ENCODE measurements at regions not wholly inside any gene's neighbourhood (a gene's known extent, or its start where the extent isn't known, plus 50 kb on each side); places are given as distances from the start of the nearest gene placed in this dataset.

DNA sequence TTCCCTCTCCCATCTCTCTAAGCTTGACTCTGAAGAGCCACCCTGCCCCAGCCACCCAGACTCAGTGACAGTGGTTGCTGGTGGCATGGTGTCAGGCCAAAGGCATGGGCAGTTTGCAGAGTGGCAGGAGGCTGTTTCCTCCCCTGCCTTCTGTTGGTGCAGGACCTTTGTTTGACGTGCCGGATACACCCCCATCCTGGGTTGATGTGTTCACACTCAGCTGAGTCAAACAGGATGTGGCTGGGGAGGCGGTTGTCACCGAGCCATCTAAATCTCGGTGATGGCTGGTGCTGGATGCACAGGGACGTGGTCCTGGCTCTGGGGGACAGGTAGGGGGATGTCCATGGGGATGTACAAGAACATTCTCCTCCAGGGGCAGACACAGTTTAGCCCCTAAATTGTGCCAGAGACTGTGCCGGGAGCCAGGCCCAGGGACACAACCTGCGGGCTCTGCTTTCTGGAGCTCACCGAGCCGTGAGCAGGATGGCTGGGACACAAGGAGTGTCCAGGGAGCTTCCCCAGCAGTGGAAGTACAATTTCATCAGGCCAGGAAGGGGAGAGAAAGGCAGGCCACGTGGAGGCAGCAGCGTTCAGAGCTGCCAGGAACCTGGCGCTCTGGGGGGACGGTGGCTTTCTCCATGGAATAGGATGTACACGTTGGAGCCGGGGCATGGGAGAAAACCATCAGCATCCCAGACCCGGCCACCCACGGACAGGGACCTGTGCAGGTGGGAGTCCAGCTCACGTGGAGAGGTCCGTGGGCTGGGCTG, 264.2 kb downstream of the SEC14L1 start:
- Mint-ChIP-seq H3K27me3 (no peaks in the 10 kb centered on the region), H3K4me1 (peaks cover 94% of the 10 kb centered on the region), H3K36me3 (ENCODE audit: insufficient read depth) (peaks cover 23% of the 10 kb centered on the region), H3K4me3 (peak overlapping the region; percentile 89), H3K27ac (ENCODE audit: low read depth) (peak overlapping the region; percentile 98), H3K9me3 (no peaks in the 10 kb centered on the region)
- peak; percentile 80 for ATAC-seq (replicated peaks; ENCODE audit: extremely low read depth, poor library complexity, severe bottlenecking)
- DNase-seq (ENCODE audit: low spot score in 2 of 2), result peak; percentile 65 to 78

DNA sequence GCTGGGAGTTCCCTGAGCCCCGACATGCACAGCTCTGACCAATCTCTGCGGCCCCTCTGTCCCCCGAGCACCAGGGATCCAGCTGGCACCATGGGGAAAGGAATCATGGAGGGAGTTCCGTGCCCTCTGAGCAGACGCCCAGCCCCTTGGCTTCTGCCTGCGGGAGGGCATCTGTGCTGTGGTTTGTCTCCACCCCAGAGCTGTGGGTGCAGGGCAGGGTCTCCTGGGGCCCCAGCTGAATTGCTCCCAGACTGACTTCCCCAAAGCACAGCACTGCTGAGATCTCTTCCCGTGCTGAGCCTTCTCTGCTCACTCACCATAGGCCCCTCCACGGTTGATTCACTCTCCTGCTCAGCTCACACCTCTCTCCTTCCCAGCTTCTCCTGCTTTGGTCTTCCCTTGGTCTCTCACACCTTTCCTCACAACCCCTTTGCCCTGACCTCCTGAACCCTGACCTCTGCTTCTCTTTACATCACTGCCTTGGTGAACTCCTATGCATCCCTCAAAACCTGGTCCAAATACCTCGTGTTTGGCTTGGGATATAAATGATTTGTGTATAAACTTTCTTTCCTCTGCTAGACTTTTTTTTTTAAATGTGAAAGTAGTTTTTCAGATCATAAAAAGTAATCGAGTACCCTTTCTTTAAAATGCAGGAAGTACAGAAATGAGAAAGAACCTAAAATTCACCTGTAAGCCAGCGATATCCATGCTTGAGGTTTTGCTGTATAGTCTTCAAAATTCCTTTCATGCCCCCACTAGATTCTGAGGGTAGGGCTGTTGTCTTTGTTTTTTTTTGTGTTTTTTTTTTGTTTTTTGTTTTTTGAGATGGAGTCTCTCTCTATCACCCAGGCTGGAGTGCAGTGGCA, 265.3 kb downstream of the SEC14L1 start:
- H3K9me3 Mint-ChIP-seq, result no peaks in the 10 kb centered on the region
- peak overlapping the region; percentile 89 for H3K4me3 Mint-ChIP-seq
- peaks cover 18% of the 10 kb centered on the region for H3K36me3 Mint-ChIP-seq (ENCODE audit: insufficient read depth)
- ATAC-seq (replicated peaks; ENCODE audit: extremely low read depth, poor library complexity, severe bottlenecking) (no peak), DNase-seq (ENCODE audit: low spot score in 2 of 2) (no peak)
- H3K27ac Mint-ChIP-seq (ENCODE audit: low read depth), result peak overlapping the region; percentile 98
- no peaks in the 10 kb centered on the region for H3K27me3 Mint-ChIP-seq
- peaks cover 94% of the 10 kb centered on the region for H3K4me1 Mint-ChIP-seq

DNA sequence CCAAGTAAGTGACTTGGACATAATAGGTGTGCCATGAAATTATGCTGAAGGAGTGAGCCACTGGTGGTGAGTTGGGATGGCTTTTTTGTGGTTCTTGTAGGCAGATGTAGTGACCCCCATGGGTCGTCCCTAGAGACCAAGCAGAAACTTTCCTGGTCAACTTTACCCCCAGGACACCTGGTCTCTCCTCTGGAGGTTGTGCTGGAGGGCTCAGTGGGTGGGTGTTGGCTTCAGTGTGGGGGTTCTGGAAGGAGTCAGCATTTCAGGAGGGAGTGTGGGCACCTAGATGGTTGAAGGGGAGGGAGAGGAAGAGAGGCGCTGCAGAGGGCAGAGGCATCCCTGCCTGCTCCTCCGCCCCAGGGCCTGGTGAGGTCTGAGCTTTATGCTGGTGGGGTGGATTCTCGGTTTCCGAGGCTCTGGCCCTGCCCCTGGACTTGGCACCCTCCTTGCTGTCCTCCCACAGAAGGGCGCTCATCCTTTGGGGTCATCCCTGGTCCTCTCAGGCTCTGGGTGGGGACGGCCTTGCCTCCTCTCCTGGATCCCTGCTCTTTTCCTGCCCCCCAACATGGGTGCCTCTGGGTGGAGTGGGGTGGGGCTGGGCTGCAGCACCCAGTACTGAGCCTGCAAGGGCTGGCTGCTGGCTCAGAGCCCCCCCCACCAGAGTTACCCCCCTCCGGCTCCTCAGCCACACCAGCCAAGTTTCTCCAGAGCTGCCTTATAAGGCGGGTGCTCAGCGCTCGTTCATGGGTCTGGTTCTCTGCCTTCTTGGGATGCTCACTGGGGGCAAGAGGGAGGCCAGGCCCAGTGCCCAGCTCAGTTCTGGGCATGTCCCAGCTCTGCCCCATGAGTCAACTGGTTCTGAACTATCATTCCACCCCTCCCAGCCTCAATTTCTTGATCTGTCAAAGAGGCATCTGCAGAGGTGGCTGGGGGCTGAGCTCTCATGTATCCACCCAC, 266.8 kb downstream of the SEC14L1 start:
- Mint-ChIP-seq H3K9me3 (no peaks in the 10 kb centered on the region), H3K36me3 (ENCODE audit: insufficient read depth) (peaks cover 12% of the 10 kb centered on the region), H3K4me3 (peak overlapping the region; percentile 89), H3K27ac (ENCODE audit: low read depth) (peak overlapping the region; percentile 98), H3K27me3 (no peaks in the 10 kb centered on the region), H3K4me1 (peaks cover 91% of the 10 kb centered on the region)
- no peak for DNase-seq (ENCODE audit: low spot score in 2 of 2)
- ATAC-seq (replicated peaks; ENCODE audit: extremely low read depth, poor library complexity, severe bottlenecking), result no peak

DNA sequence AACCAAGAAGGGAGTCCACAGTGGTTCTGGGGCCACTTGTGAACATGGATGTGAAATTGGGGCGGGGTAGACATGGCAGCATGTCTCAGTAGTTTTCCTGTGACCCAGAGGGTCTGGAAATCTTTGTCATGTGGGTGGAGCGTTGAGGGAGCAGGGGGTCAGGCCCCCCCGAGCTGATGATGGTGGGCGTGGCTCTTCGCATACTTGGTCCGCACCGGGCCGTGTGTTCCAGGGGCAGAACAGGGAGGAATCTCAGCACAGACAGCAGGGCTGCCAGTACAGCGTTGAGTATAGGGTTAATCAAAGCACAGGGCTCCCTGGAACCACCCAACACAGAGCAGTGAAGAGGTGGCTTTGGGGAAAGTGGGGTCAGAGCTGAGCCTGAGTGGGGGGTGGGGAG, 267.5 kb downstream of the SEC14L1 start:
- no peaks in the 10 kb centered on the region for H3K27me3 Mint-ChIP-seq
- peak overlapping the region; percentile 89 for H3K4me3 Mint-ChIP-seq

DNA sequence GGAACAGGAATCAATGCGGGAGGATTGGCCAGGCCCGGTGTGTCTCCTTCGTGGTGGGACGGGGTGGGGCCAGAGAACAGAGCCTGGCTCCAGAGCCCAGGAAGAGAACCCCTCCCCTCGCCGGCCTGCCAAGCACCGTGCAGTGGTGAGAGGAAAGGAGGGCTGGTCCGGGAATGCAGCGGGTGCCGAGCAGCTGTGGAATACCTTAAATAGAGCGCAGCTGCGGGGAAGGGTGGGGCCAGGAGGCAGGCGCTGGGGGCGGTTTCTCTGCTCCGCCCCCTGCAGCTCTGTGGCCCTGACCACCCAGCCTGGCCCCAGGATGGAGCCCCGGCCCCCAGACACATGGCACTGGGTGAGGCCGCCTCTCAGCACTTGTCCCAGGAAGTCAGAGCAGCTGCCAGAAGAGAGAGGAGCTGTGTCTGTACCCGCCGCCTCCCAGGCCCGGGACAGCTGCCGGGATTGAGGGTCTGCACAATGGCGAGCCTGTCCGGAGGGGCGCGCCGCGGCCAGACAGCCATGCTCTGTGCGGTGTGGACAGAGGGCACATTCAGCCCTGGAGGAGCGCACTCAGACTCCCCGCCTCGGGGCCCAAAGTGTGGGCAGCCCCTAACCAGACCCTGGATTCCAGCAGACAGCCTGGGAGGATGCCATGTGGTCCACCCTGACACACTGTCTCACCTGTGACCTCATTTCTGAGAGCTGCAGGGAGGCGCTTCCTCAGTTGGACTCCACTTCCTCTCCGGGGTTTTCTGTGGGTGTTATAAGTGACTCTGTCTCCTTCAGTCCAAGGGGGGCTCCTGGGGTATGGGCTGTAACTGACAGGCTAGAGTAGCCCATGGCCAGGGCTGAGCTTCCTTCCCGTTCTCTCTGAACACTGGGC, 268.8 kb downstream of the SEC14L1 start:
- no peaks in the 10 kb centered on the region for H3K27me3 Mint-ChIP-seq
- peak in 1 of 2 donors; percentile 56 for DNase-seq (ENCODE audit: low spot score in 2 of 2)
- peak overlapping the region; percentile 60 for H3K4me3 Mint-ChIP-seq
- peaks cover 14% of the 10 kb centered on the region for H3K36me3 Mint-ChIP-seq (ENCODE audit: insufficient read depth)
- ATAC-seq (replicated peaks; ENCODE audit: extremely low read depth, poor library complexity, severe bottlenecking), result peak; percentile 83
- peaks cover 82% of the 10 kb centered on the region for H3K4me1 Mint-ChIP-seq
- H3K27ac Mint-ChIP-seq (ENCODE audit: low read depth), result peak overlapping the region; percentile 83
- no peaks in the 10 kb centered on the region for H3K9me3 Mint-ChIP-seq

More for the DNA sequence above, 267.5 kb downstream of the SEC14L1 start:
- Mint-ChIP-seq H3K9me3 (no peaks in the 10 kb centered on the region), H3K36me3 (ENCODE audit: insufficient read depth) (peaks cover 12% of the 10 kb centered on the region), H3K4me1 (peaks cover 91% of the 10 kb centered on the region), H3K27ac (ENCODE audit: low read depth) (peak overlapping the region; percentile 98)
- ATAC-seq (replicated peaks; ENCODE audit: extremely low read depth, poor library complexity, severe bottlenecking) (no peak), DNase-seq (ENCODE audit: low spot score in 2 of 2) (no peak)

DNA sequence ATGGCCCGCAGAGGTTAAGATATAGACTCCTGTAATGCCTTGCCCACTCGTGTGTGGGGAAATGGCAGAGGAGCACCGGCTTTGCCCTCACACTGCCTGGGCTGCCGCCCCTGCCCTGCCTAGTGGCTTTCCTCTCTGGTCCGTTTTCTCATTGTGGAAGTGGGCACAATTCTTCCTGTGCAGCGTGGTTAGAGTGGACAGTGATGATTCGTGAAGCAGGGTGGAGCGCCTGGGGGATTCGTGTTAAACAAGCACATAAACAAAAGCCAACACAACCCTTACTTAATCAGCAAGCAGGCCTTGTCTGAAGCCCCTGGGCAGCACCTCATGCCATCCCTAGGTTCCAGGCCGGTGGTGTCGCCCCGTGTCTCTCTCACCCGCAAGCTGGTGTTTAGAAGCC, 269.7 kb downstream of the SEC14L1 start:
- Mint-ChIP-seq H3K27me3 (no peaks in the 10 kb centered on the region), H3K27ac (ENCODE audit: low read depth) (peak overlapping the region; percentile 83), H3K4me1 (peaks cover 73% of the 10 kb centered on the region), H3K4me3 (peak overlapping the region; percentile 60), H3K36me3 (ENCODE audit: insufficient read depth) (peaks cover 13% of the 10 kb centered on the region), H3K9me3 (no peaks in the 10 kb centered on the region)
- DNase-seq (ENCODE audit: low spot score in 2 of 2) (no peak), ATAC-seq (replicated peaks; ENCODE audit: extremely low read depth, poor library complexity, severe bottlenecking) (no peak)

DNA sequence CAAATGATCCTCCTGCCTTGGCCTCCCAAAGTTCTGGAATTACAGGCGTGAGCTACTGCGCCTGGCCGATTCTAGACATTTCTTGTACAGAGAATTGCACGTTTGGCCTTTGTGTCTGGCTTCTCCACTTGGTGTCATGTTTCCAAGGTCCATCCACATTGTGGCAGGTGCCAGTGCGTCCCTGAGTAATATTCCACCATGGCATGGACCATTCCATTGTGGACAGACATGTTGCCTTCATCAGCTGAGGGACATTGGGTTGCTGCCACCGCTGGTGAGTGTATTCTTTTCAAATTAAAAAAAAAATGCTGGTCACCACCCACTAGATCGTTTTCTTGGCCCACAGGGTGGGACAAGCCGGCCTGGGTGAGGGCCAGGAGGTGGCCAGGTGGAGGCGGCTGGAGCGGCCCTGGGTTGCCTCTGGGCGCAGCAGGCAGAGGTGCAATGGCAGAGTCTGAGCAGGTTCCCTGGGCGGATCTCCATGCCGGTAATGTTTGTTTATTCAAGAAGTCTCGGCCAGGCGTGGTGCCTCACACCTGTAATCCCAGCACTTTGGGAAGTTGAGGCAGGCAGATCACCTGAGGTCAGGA, 274.1 kb downstream of the SEC14L1 start:
- H3K27me3 Mint-ChIP-seq, result no peaks in the 10 kb centered on the region
- peaks cover 60% of the 10 kb centered on the region for H3K4me1 Mint-ChIP-seq

DNA sequence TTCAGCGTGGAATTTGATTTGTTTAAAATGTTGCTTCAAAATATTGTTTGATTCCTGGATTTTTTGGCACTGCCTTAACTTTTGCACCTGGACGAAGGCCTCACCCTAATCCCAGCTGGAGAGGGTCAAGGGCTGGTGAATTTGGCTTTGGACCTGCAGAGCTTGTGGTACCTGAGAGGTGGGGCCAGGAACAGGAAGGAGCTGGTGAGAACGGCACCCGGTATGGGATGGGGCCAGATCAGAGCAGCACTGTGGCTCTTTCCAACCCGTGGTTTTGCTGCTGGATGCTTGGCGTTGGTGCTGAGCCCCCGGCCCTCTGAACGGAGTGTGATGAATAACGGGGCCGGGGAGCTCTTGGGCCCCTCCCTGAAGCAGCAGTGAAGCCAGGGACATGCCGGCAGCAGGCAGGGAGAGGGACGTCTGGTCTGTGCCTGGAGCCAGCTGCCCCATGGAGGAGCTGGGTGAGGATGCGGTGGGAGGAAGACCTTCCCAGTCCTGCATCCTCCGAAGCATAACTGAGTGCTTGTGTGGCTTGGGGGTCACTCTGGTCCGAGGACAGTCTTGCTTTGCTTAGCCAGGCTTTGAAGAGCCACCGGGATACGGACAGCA, 275.4 kb downstream of the SEC14L1 start:
- Mint-ChIP-seq H3K4me3 (peak overlapping the region; percentile 38), H3K4me1 (peaks cover 60% of the 10 kb centered on the region), H3K27ac (ENCODE audit: low read depth) (no peak overlapping the region), H3K36me3 (ENCODE audit: insufficient read depth) (peaks cover 15% of the 10 kb centered on the region), H3K27me3 (no peaks in the 10 kb centered on the region), H3K9me3 (no peaks in the 10 kb centered on the region)
- DNase-seq (ENCODE audit: low spot score in 2 of 2), result no peak
- no peak for ATAC-seq (replicated peaks; ENCODE audit: extremely low read depth, poor library complexity, severe bottlenecking)

More for the DNA sequence above, 274.1 kb downstream of the SEC14L1 start:
- H3K4me3 Mint-ChIP-seq, result no peak overlapping the region
- no peaks in the 10 kb centered on the region for H3K9me3 Mint-ChIP-seq
- no peak for ATAC-seq (replicated peaks; ENCODE audit: extremely low read depth, poor library complexity, severe bottlenecking)
- peaks cover 13% of the 10 kb centered on the region for H3K36me3 Mint-ChIP-seq (ENCODE audit: insufficient read depth)
- DNase-seq (ENCODE audit: low spot score in 2 of 2), result no peak
- no peak overlapping the region for H3K27ac Mint-ChIP-seq (ENCODE audit: low read depth)

DNA sequence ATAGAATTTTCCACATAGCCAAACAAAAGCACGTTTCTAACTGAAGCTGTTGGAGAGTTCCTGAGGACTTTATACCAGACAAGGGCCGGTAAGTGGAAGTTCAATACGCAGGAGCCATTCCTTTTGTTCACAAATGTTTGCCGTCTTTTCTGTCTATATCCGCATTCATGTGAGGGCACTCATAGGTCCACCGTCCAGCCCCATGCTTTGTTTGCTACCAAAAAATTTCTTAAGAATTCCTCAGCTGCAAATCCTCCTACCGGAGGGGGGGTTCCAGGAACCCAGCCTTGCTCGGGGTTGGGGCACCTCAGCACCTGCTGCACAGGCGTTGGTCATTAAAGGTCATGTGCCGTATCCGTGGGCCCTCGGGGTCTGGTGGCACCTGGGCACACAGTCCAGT, 276.8 kb downstream of the SEC14L1 start:
- DNase-seq (ENCODE audit: low spot score in 2 of 2), result no peak
- Mint-ChIP-seq H3K4me1 (peaks cover 58% of the 10 kb centered on the region), H3K27me3 (no peaks in the 10 kb centered on the region), H3K9me3 (no peaks in the 10 kb centered on the region), H3K4me3 (no peak overlapping the region), H3K27ac (ENCODE audit: low read depth) (no peak overlapping the region), H3K36me3 (ENCODE audit: insufficient read depth) (peaks cover 16% of the 10 kb centered on the region)
- no peak for ATAC-seq (replicated peaks; ENCODE audit: extremely low read depth, poor library complexity, severe bottlenecking)

DNA sequence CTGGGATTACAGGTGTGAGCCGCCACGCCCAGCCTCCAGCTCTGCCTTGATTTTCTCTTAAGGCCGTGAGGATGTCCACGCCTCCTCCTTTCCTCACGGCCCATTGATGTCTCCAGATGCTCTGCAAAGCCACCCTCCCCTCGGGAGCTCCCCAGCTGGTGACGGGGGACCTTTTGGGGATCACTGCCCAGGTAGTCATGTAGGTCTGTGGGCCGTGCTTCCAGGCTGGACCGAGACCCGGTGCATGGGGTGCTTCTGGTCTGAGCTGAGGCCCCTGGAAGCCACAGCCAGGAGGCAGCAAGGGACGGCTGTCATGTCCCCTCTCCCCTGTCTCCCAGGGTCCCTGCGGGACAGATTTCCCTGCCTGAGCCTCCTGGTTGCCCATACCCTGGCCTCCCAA, 277.8 kb downstream of the SEC14L1 start:
- ATAC-seq (replicated peaks; ENCODE audit: extremely low read depth, poor library complexity, severe bottlenecking) (no peak), DNase-seq (ENCODE audit: low spot score in 2 of 2) (no peak)
- Mint-ChIP-seq H3K27ac (ENCODE audit: low read depth) (no peak overlapping the region), H3K4me3 (no peak overlapping the region), H3K4me1 (peaks cover 48% of the 10 kb centered on the region), H3K36me3 (ENCODE audit: insufficient read depth) (peaks cover 16% of the 10 kb centered on the region), H3K9me3 (no peaks in the 10 kb centered on the region), H3K27me3 (no peaks in the 10 kb centered on the region)

DNA sequence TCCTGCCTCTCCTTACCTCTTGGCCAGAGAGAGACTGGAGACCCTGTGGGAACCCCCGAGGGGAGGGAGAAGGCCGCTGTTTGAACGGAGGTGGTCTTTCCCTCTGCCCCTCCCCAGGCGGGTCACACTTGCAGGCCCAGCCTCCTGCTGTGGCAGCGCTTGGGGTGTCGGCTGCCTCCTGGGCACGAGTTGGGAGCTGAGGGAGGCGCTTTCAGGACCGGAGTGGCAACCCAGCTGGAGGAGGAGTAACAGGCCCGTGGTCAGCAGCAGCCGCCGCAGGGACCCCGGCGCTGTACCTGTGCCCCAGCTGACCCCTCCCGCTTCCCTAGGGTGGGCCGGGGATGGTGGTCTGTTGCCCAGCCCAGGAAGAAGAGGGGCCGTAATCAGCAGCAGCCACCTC, 278.3 kb downstream of the SEC14L1 start:
- H3K9me3 Mint-ChIP-seq, result no peaks in the 10 kb centered on the region
- H3K27ac Mint-ChIP-seq (ENCODE audit: low read depth), result no peak overlapping the region
- H3K4me3 Mint-ChIP-seq, result no peak overlapping the region
- H3K36me3 Mint-ChIP-seq (ENCODE audit: insufficient read depth), result peaks cover 16% of the 10 kb centered on the region
- no peaks in the 10 kb centered on the region for H3K27me3 Mint-ChIP-seq
- ATAC-seq (replicated peaks; ENCODE audit: extremely low read depth, poor library complexity, severe bottlenecking) (no peak), DNase-seq (ENCODE audit: low spot score in 2 of 2) (no peak)
- peaks cover 48% of the 10 kb centered on the region for H3K4me1 Mint-ChIP-seq
